PC-3 (cell line): ENCODE measurements at regions not wholly inside any gene's neighbourhood (a gene's known extent, or its start where the extent isn't known, plus 50 kb on each side); places are given as distances from the start of the nearest gene placed in this dataset.

ENCODE experiments used
- ATAC-seq: fragments of 200-7000 bp; cut with Tn5 transposase; 2 replicates; pipeline ENCODE4 v1.9.1; 2020; ENCODE audit warnings: mild to moderate bottlenecking, moderate library complexity
- BruUV-seq: library from RNA; stranded (reverse); fragments of 400-500 nt; replicated peaks from 2 replicates; lab custom pipeline; 2021; lab: Mats Ljungman, UMichigan
- CTCF ChIA-PET: fragments of 300-600 bp; sonication (Branson Sonifier 250); formaldehyde crosslinking; loops from one replicate; lab custom pipeline; 2022; ENCODE audit warnings: antibody characterized with exemption; lab: Charles Lee
- POLR2A ChIA-PET: fragments of 300-600 bp; sonication (Branson Sonifier 250); formaldehyde crosslinking; loops from one replicate; lab custom pipeline; 2022; ENCODE audit warnings: antibody characterized with exemption; ENCODE audit not compliant: unreplicated experiment; lab: Charles Lee
- DNase-seq: peaks from one replicate; pipeline ENCODE4 v3.0.0-alpha.2; 2015
- H2AFZ ChIP-seq: fragments of 300-600 bp; sonication (generic); 2 replicates; pipeline ENCODE4 v1.6.0; 2016; ENCODE audit warnings: antibody characterized with exemption, low read length
- H3F3A ChIP-seq: fragments of 300-600 bp; sonication (generic); one replicate; pipeline ENCODE4 v1.6.0; 2017; ENCODE audit warnings: antibody characterized with exemption, low read length, control low read depth, mild to moderate bottlenecking; ENCODE audit not compliant: unreplicated experiment
- H3K27ac ChIP-seq: fragments of 300-600 bp; sonication (generic); 2 replicates; pipeline ENCODE4 v1.5.1; 2016; ENCODE audit warnings: mild to moderate bottlenecking, low read length
- H3K27me3 ChIP-seq: fragments of 300-600 bp; sonication (generic); 2 replicates; pipeline ENCODE4 v1.6.1; 2016; ENCODE audit warnings: low read length, mixed read lengths
- H3K36me3 ChIP-seq: fragments of 300-600 bp; sonication (generic); 2 replicates; pipeline ENCODE4 v1.6.1; 2016; ENCODE audit warnings: low read depth, mixed run types, low read length, mixed read lengths
- H3K4me1 ChIP-seq: fragments of 300-600 bp; sonication (generic); 2 replicates; pipeline ENCODE4 v1.5.1; 2016; ENCODE audit warnings: low read length; ENCODE audit not compliant: insufficient read depth
- H3K4me2 ChIP-seq: fragments of 300-600 bp; sonication (generic); 2 replicates; pipeline ENCODE4 v1.6.0; 2016; ENCODE audit warnings: low read length
- H3K4me3 ChIP-seq: fragments of 300-600 bp; sonication (generic); 2 replicates; pipeline ENCODE4 v1.5.1; 2016; ENCODE audit warnings: mild to moderate bottlenecking, low read length, mixed read lengths
- H3K79me2 ChIP-seq: fragments of 300-600 bp; sonication (generic); 2 replicates; pipeline ENCODE4 v1.6.1; 2017; ENCODE audit warnings: low read length, mixed read lengths
- H3K9ac ChIP-seq: fragments of 300-600 bp; sonication (generic); 2 replicates; pipeline ENCODE4 v1.6.0; 2016; ENCODE audit warnings: mild to moderate bottlenecking, low read length
- H3K9me2 ChIP-seq: fragments of 300-600 bp; sonication (generic); replicated peaks from 2 replicates; pipeline ENCODE4 v1.6.1; 2016; ENCODE audit warnings: mixed run types, low read length, mixed read lengths
- H3K9me3 ChIP-seq: fragments of 300-600 bp; sonication (generic); 2 replicates; pipeline ENCODE4 v1.6.1; 2016; ENCODE audit warnings: low read length, mixed read lengths
- H4K20me1 ChIP-seq: fragments of 300-600 bp; sonication (generic); 2 replicates; pipeline ENCODE4 v1.6.1; 2016; ENCODE audit warnings: low read length, mixed read lengths
- CTCF ChIP-seq: fragments of 300-600 bp; sonication (generic); conservative IDR thresholded peaks from 2 replicates; pipeline ENCODE4 v1.5.1; 2017; ENCODE audit warnings: antibody characterized with exemption, low read depth, mild to moderate bottlenecking, low read length
- EZH2 ChIP-seq: fragments of 300-600 bp; sonication (generic); IDR thresholded peaks from one replicate; pipeline ENCODE4 v1.6.1; 2017; ENCODE audit warnings: antibody characterized with exemption, mild to moderate bottlenecking, low read length; ENCODE audit not compliant: unreplicated experiment
- EZH2phosphoT487 ChIP-seq: fragments of 300-600 bp; sonication (generic); IDR thresholded peaks from 2 replicates; pipeline ENCODE4 v1.6.1; 2018; ENCODE audit warnings: mild to moderate bottlenecking, antibody characterized with exemption, low read length, borderline replicate concordance
- intact Hi-C: fragments of 100-400 bp; cut with micrococcal nuclease; formaldehyde crosslinking; loops from 2 replicates; pipeline ENCODE4 v1.9.0; 2023

GRCh38 chr7:22645418-22646181 is 81.4 kb upstream of the IL6 start:
- TF ChIP-seq EZH2 (no peak), EZH2phosphoT487 (no peak), CTCF (no peak)
- no peak overlapping the region for H2AFZ ChIP-seq
- no peaks in the 10 kb centered on the region for H3K79me2 ChIP-seq
- H3K27me3 ChIP-seq = no peaks in the 10 kb centered on the region
- 0 out of 2 replicates have a peak, but pooled peaks cover 3% of the 10 kb centered on the region for H3K36me3 ChIP-seq
- no peaks in the 10 kb centered on the region for H4K20me1 ChIP-seq
- no peaks in the 10 kb centered on the region for H3K9me2 ChIP-seq
- H3K4me3 ChIP-seq = no peak overlapping the region
- no TSS peak for BruUV-seq
- peaks cover 19% of the 10 kb centered on the region for H3K9me3 ChIP-seq
- ChIA-PET CTCF (no interaction called here), POLR2A (no interaction called here)
- H3K4me2 ChIP-seq = no peak overlapping the region
- no peak overlapping the region for H3K27ac ChIP-seq
- DNase-seq (no peak), ATAC-seq (no peak)
- intact Hi-C loops = no loop called here
- H3K4me1 ChIP-seq = no peaks in the 10 kb centered on the region
- no peaks in the 10 kb centered on the region for H3F3A ChIP-seq
- H3K9ac ChIP-seq = no peak overlapping the region

GRCh38 chr7:22642454-22642853 is 84.5 kb upstream of the IL6 start:
- TF ChIP-seq EZH2 = no peak
- no peak for TF ChIP-seq CTCF
- TF ChIP-seq EZH2phosphoT487 = no peak
- intact Hi-C loops = loop anchor here (5.0 kb wide), 1 partner anchor 40 kb away; no protein-coding TSS in a partner anchor
- Histone ChIP-seq H3K36me3 (0 out of 2 replicates have a peak, but pooled peaks cover 3% of the 10 kb centered on the region), H3K4me2 (no peak overlapping the region), H3K9me3 (peaks cover 19% of the 10 kb centered on the region), H3F3A (no peaks in the 10 kb centered on the region), H2AFZ (no peak overlapping the region), H3K9me2 (no peaks in the 10 kb centered on the region), H3K4me3 (no peak overlapping the region), H3K4me1 (no peaks in the 10 kb centered on the region), H3K27ac (no peak overlapping the region), H4K20me1 (no peaks in the 10 kb centered on the region), H3K27me3 (no peaks in the 10 kb centered on the region), H3K79me2 (no peaks in the 10 kb centered on the region), H3K9ac (no peak overlapping the region)
- no TSS peak for BruUV-seq
- ChIA-PET POLR2A (no interaction called here), CTCF (no interaction called here)
- ATAC-seq = no peak
- DNase-seq = no peak

GRCh38 chr7:22640269-22640668 is 86.7 kb upstream of the IL6 start:
- ATAC-seq (no peak), DNase-seq (no peak)
- TF ChIP-seq CTCF (no peak), EZH2phosphoT487 (no peak), EZH2 (no peak)
- intact Hi-C loops = loop anchor here (5.0 kb wide), 1 partner anchor 38 kb away; no protein-coding TSS in a partner anchor
- H3K9me2 ChIP-seq = no peaks in the 10 kb centered on the region
- 0 out of 2 replicates have a peak, but pooled peaks cover 3% of the 10 kb centered on the region for H3K36me3 ChIP-seq
- H3K4me3 ChIP-seq = no peak overlapping the region
- H3K27me3 ChIP-seq = no peaks in the 10 kb centered on the region
- BruUV-seq = no TSS peak
- POLR2A ChIA-PET = no interaction called here
- peaks cover 10% of the 10 kb centered on the region; the same call in 1 of the 2 replicates for H3K9me3 ChIP-seq
- H2AFZ ChIP-seq = no peak overlapping the region
- H3K27ac ChIP-seq = no peak overlapping the region
- H3K4me1 ChIP-seq = no peaks in the 10 kb centered on the region
- CTCF ChIA-PET = no interaction called here
- no peak overlapping the region for H3K4me2 ChIP-seq
- H3K9ac ChIP-seq = no peak overlapping the region
- H3F3A ChIP-seq = no peaks in the 10 kb centered on the region
- no peaks in the 10 kb centered on the region for H3K79me2 ChIP-seq
- H4K20me1 ChIP-seq = no peaks in the 10 kb centered on the region
